Gastroesophageal sphincter (tissue), 4 donors: ENCODE measurements at regions not wholly inside any gene's neighbourhood (a gene's known extent, or its start where the extent isn't known, plus 50 kb on each side); places are given as distances from the start of the nearest gene placed in this dataset.

ENCODE experiments used
- ATAC-seq: fragments of 150-250 bp; one replicate; pipeline ENCODE4 v1.9.1; 2016; ENCODE audit warnings: mild to moderate bottlenecking, moderate library complexity
- H3K27ac ChIP-seq, 4 donors: fragments of 200-600 bp; sonication (generic) in 3 of 4; 1 replicate in 3 of 4; 2 replicates in 1 of 4; pipeline ENCODE4 v1.5.1; 2016 to 2019
- H3K27me3 ChIP-seq: fragments of 200-600 bp; sonication (generic); one replicate; pipeline ENCODE4 v1.5.1; 2019
- H3K36me3 ChIP-seq, 2 donors: fragments of 200-600 bp; sonication (generic); one replicate each; pipeline ENCODE4 v1.5.1; 2019; ENCODE audit warnings: control low read depth in 1 of 2
- H3K4me1 ChIP-seq, 3 donors: fragments of 200-600 bp; sonication (generic); 1 replicate in 2 of 3; 2 replicates in 1 of 3; pipeline ENCODE4 v1.5.1; 2016 to 2019; ENCODE audit warnings: control low read depth in 2 of 3
- H3K4me3 ChIP-seq, 2 donors: fragments of 200-600 bp; sonication (generic); one replicate each; pipeline ENCODE4 v1.5.1; 2019; ENCODE audit warnings: mild to moderate bottlenecking in 1 of 2, moderate library complexity in 1 of 2
- H3K9me3 ChIP-seq, 3 donors: fragments of 200-600 bp; sonication (generic); one replicate each; pipeline ENCODE4 v1.5.1; 2017 to 2019; ENCODE audit warnings: control low read depth in 2 of 3
- EP300 ChIP-seq: sonication (generic); formaldehyde crosslinking; IDR thresholded peaks from one replicate; pipeline ENCODE4 v1.6.1; 2017; ENCODE audit warnings: antibody characterized with exemption, mild to moderate bottlenecking
- POLR2A ChIP-seq, 2 donors: fragments of 450-650 bp; IDR thresholded peaks; one replicate each; pipeline ENCODE4 v1.6.1; 2017; ENCODE audit warnings: antibody characterized with exemption in 2 of 2, mild to moderate bottlenecking in 2 of 2, moderate library complexity in 1 of 2
- POLR2AphosphoS5 ChIP-seq: sonication (generic); formaldehyde crosslinking; IDR thresholded peaks from one replicate; pipeline ENCODE4 v1.6.1; 2017; ENCODE audit warnings: antibody characterized with exemption
- WGBS, 2 donors: methylation state at CpG; one replicate each; pipeline ENCODE4 v1.1.5; 2018; ENCODE audit warnings: low coverage in 1 of 2; 5-methylcytosine and 5-hydroxymethylcytosine counted together
- TF ChIP-seq, protein P1 (sequence below), 4 experiments: fragments of 200-600 bp in 2 of 4; fragments of 450-650 bp in 2 of 4; sonication (generic) in 1 of 4; IDR thresholded peaks; one replicate each; pipeline ENCODE4 v1.5.1; 2017 to 2019; ENCODE audit warnings: antibody characterized with exemption in 4 of 4, mild to moderate bottlenecking in 2 of 4, moderate library complexity in 2 of 4

DNA sequence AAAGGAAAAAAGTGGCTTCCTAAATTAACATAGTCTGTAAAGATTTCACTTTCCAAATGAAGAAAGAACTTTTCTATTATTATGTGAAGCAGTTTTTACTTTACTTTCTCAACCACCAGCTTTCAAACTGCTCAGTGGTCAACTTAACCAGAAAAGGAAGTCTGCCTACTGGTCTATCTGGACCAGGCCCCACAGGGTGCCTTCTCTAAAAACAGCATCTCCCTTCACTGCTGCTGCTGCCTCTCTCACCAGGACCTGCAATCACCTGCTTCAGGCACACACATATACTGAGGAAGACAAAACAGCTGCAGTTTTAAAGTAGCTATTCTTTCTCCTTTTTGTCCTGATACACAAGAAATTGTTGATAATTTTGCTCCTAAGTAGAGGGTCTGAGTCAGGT is 221.3 kb upstream of the DCC start:
- Histone ChIP-seq H3K27ac (no peak overlapping the region), H3K4me3 (no peak overlapping the region), H3K27me3 (no peaks in the 10 kb centered on the region), H3K9me3 (no peaks in the 10 kb centered on the region), H3K36me3 (no peaks in the 10 kb centered on the region), H3K4me1 (no peaks in the 10 kb centered on the region)
- TF ChIP-seq POLR2A (IDR thresholded peaks at IDR 0.05) = no peak
- no peak for TF ChIP-seq EP300
- TF ChIP-seq, protein P1, sequence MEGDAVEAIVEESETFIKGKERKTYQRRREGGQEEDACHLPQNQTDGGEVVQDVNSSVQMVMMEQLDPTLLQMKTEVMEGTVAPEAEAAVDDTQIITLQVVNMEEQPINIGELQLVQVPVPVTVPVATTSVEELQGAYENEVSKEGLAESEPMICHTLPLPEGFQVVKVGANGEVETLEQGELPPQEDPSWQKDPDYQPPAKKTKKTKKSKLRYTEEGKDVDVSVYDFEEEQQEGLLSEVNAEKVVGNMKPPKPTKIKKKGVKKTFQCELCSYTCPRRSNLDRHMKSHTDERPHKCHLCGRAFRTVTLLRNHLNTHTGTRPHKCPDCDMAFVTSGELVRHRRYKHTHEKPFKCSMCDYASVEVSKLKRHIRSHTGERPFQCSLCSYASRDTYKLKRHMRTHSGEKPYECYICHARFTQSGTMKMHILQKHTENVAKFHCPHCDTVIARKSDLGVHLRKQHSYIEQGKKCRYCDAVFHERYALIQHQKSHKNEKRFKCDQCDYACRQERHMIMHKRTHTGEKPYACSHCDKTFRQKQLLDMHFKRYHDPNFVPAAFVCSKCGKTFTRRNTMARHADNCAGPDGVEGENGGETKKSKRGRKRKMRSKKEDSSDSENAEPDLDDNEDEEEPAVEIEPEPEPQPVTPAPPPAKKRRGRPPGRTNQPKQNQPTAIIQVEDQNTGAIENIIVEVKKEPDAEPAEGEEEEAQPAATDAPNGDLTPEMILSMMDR (IDR thresholded peaks at IDR 0.05) = no peak
- TF ChIP-seq POLR2AphosphoS5 = no peak
- ATAC-seq = no peak

- Histone ChIP-seq H3K9me3 (peaks cover 0 to 10% (median 0%) of the 10 kb centered on the region in 3 donors), H3K27me3 (no peaks in the 10 kb centered on the region), H3K36me3 (no peaks in the 10 kb centered on the region), H3K4me1 (no peaks in the 10 kb centered on the region), H3K27ac (no peak overlapping the region), H3K4me3 (no peak overlapping the region)
- ATAC-seq = no peak
- WGBS, 2 donors = 64 to 80% methylated on average over 4 of the region's 4 CpGs
- TF ChIP-seq POLR2A (IDR thresholded peaks at IDR 0.05) (no peak), POLR2AphosphoS5 (no peak), EP300 (no peak)
Measured at GRCh38 chr18:52130624-52131301, 209.2 kb upstream of the DCC start.

- TF ChIP-seq EP300 = no peak
- TF ChIP-seq POLR2A (IDR thresholded peaks at IDR 0.05) = no peak
- TF ChIP-seq, protein P1 (IDR thresholded peaks at IDR 0.05) = no peak
- no peak for TF ChIP-seq POLR2AphosphoS5
- Histone ChIP-seq H3K27me3 (no peaks in the 10 kb centered on the region), H3K4me3 (no peak overlapping the region), H3K27ac (no peak overlapping the region), H3K36me3 (no peaks in the 10 kb centered on the region), H3K9me3 (peaks cover 0 to 15% (median 0%) of the 10 kb centered on the region in 3 donors), H3K4me1 (no peaks in the 10 kb centered on the region)
- no peak for ATAC-seq
- WGBS, 2 donors = 60% methylated on average over 1 of the region's 3 CpGs; no CpG with 5 or more reads in 1 of the 2 donors
Measured at GRCh38 chr18:52131845-52132244, 208.2 kb upstream of the DCC start.

- Histone ChIP-seq H3K27ac (no peak overlapping the region), H3K36me3 (no peaks in the 10 kb centered on the region), H3K4me1 (no peaks in the 10 kb centered on the region), H3K27me3 (no peaks in the 10 kb centered on the region), H3K4me3 (no peak overlapping the region), H3K9me3 (peaks cover 0 to 21% (median 0%) of the 10 kb centered on the region in 3 donors)
- TF ChIP-seq, protein P1 (IDR thresholded peaks at IDR 0.05) = no peak
- TF ChIP-seq EP300 = no peak
- no peak for TF ChIP-seq POLR2AphosphoS5
- no peak for TF ChIP-seq POLR2A (IDR thresholded peaks at IDR 0.05)
- no peak for ATAC-seq
Measured at GRCh38 chr18:52136532-52136931, 203.5 kb upstream of the DCC start.

DNA sequence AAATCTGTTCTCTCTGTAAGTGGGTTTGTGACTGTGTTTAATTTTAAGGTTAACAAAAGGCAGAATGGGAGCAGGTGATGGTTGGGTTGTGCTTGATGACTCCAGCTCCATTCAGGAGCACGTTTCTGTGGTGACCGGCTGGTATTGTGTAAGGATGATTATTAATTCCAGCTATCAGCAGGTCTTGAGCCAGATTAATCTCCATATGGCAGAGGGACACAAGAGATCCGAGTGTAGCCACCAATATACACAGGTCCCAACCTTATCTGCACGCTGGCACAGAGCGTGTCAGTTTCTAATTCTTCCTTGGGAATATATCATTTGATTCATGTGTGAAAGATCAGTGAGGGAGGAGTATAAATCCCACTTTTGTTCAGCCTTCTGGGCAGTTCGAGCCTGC is 199.0 kb upstream of the DCC start:
- no peak overlapping the region for H3K27ac ChIP-seq
- WGBS, 2 donors = 65 to 79% methylated on average over 4 to 6 of the region's 6 CpGs
- TF ChIP-seq EP300 (no peak), POLR2A (IDR thresholded peaks at IDR 0.05) (no peak), POLR2AphosphoS5 (no peak)
- TF ChIP-seq, protein P1 (IDR thresholded peaks at IDR 0.05) = no peak
- no peaks in the 10 kb centered on the region for H3K27me3 ChIP-seq
- peaks cover 0 to 14% (median 0%) of the 10 kb centered on the region in 3 donors for H3K9me3 ChIP-seq
- H3K4me3 ChIP-seq = no peak overlapping the region
- no peaks in the 10 kb centered on the region for H3K36me3 ChIP-seq
- ATAC-seq = no peak
- H3K4me1 ChIP-seq = no peaks in the 10 kb centered on the region
